ENCODE measurements at regions not wholly inside any gene's neighbourhood (a gene's known extent, or its start where the extent isn't known, plus 50 kb on each side); places are given as distances from the start of the nearest gene placed in this dataset.
A peak's percentile ranks its signal among the peaks of the same experiment; 100 is the strongest.

- Mint-ChIP-seq H3K36me3 (ENCODE audit: low read depth) (peaks cover 20% of the 10 kb centered on the region), H3K27ac (no peak overlapping the region), H3K27me3 (ENCODE audit: insufficient read depth, low read depth, poor library complexity) (peaks cover 22% of the 10 kb centered on the region), H3K4me1 (peaks cover 64% of the 10 kb centered on the region), H3K4me3 (no peak overlapping the region), H3K9me3 (no peaks in the 10 kb centered on the region)
- Histone ChIP-seq H3K4me2 (no peak overlapping the region), H3K36me3 (ENCODE audit: insufficient read depth) (no peaks in the 10 kb centered on the region), H2AFZ (no peak overlapping the region), H3K9me2 (ENCODE audit: insufficient read depth) (no peaks in the 10 kb centered on the region), H3K4me3 (no peak overlapping the region), H3K27me3 (ENCODE audit: insufficient read depth) (no peaks in the 10 kb centered on the region), H3K27ac (ENCODE audit: low read depth) (no peak overlapping the region), H3F3A (replicated peaks; ENCODE audit: low read depth) (no peaks in the 10 kb centered on the region), H3K4me1 (ENCODE audit: insufficient read depth) (peaks cover 38% of the 10 kb centered on the region), H3K79me2 (replicated peaks; ENCODE audit: insufficient read depth) (peaks cover 75% of the 10 kb centered on the region), H4K20me1 (replicated peaks; ENCODE audit: insufficient read depth) (peaks cover 15% of the 10 kb centered on the region)
- no peak for DNase-seq (ENCODE audit: low spot score)
- TF ChIP-seq EZH2phosphoT487 (IDR thresholded peaks at IDR 0.05; ENCODE audit: unreplicated experiment), result no peak
- TF ChIP-seq CREB1 (CRISPR knock-in tag; IDR thresholded peaks at IDR 0.05; ENCODE audit: low read depth), result no peak
- ATAC-seq, result no peak
Observed at GRCh38 chr11:70655816-70656215, 257.5 kb downstream of the CTTN start.

GRCh38 chr11:70656252-70656651 is 257.9 kb downstream of the CTTN start:
- Histone ChIP-seq H3K4me2 (no peak overlapping the region), H3K36me3 (ENCODE audit: insufficient read depth) (no peaks in the 10 kb centered on the region), H2AFZ (no peak overlapping the region), H3K27me3 (ENCODE audit: insufficient read depth) (no peaks in the 10 kb centered on the region), H3K27ac (ENCODE audit: low read depth) (no peak overlapping the region), H3K4me3 (no peak overlapping the region), H3K4me1 (ENCODE audit: insufficient read depth) (peaks cover 42% of the 10 kb centered on the region), H3F3A (replicated peaks; ENCODE audit: low read depth) (no peaks in the 10 kb centered on the region), H4K20me1 (replicated peaks; ENCODE audit: insufficient read depth) (peaks cover 15% of the 10 kb centered on the region), H3K79me2 (replicated peaks; ENCODE audit: insufficient read depth) (peaks cover 79% of the 10 kb centered on the region), H3K9me2 (ENCODE audit: insufficient read depth) (no peaks in the 10 kb centered on the region)
- TF ChIP-seq EZH2phosphoT487 (IDR thresholded peaks at IDR 0.05; ENCODE audit: unreplicated experiment), result no peak
- TF ChIP-seq EZH2 (IDR thresholded peaks at IDR 0.05; ENCODE audit: low read depth, unreplicated experiment), result no peak
- TF ChIP-seq ZNF114 (CRISPR knock-in tag; IDR thresholded peaks at IDR 0.05), result no peak
- no peak for TF ChIP-seq POLR2AphosphoS5 (IDR thresholded peaks at IDR 0.05; ENCODE audit: low read depth)
- TF ChIP-seq CTCF (conservative IDR thresholded peaks at IDR 0.05; ENCODE audit: low read depth in 2 of 2), result no peak
- TF ChIP-seq NANOG (IDR thresholded peaks at IDR 0.05; ENCODE audit: borderline replicate concordance), result no peak
- no peak for TF ChIP-seq ZNF462 (CRISPR knock-in tag; IDR thresholded peaks at IDR 0.05)
- no peak for TF ChIP-seq STAT1 (IDR thresholded peaks at IDR 0.05; ENCODE audit: unreplicated experiment)
- TF ChIP-seq CREB1 (CRISPR knock-in tag; IDR thresholded peaks at IDR 0.05; ENCODE audit: low read depth), result no peak
- TF ChIP-seq ETS1 (IDR thresholded peaks at IDR 0.05), result no peak
- TF ChIP-seq ZNF331 (CRISPR knock-in tag; IDR thresholded peaks at IDR 0.05; ENCODE audit: low read depth), result no peak
- DNase-seq (ENCODE audit: low spot score) (no peak), ATAC-seq (peak; percentile 41)
- peaks cover 20% of the 10 kb centered on the region for H3K36me3 Mint-ChIP-seq (ENCODE audit: low read depth)
- no peaks in the 10 kb centered on the region for H3K9me3 Mint-ChIP-seq
- peaks cover 67% of the 10 kb centered on the region for H3K4me1 Mint-ChIP-seq
- no peak overlapping the region for H3K27ac Mint-ChIP-seq
- no peak overlapping the region for H3K4me3 Mint-ChIP-seq
- H3K27me3 Mint-ChIP-seq (ENCODE audit: insufficient read depth, low read depth, poor library complexity), result peaks cover 25% of the 10 kb centered on the region

All from GM23338 (cell line).